Prostate gland (tissue), 2 donors: ENCODE measurements at regions not wholly inside any gene's neighbourhood (a gene's known extent, or its start where the extent isn't known, plus 50 kb on each side); places are given as distances from the start of the nearest gene placed in this dataset.

Experiments
- DNase-seq: peaks from one replicate; pipeline ENCODE4 v3.0.0-alpha.2; 2019; ENCODE audit warnings: low spot score
- H3K27ac ChIP-seq, 2 donors: fragments of 200-600 bp; sonication (generic); 2 replicates each; pipeline ENCODE4 v1.5.1; 2017 to 2019
- H3K27me3 ChIP-seq: fragments of 200-600 bp; sonication (generic); replicated peaks from 2 replicates; pipeline ENCODE4 v1.5.1; 2019; ENCODE audit not compliant: insufficient read depth
- H3K36me3 ChIP-seq, 2 donors: fragments of 200-600 bp; sonication (generic); 1 replicate in 1 of 2; 2 replicates in 1 of 2; pipeline versions ENCODE4 v1.5.1 to v1.8.1; 2017 to 2019
- H3K4me1 ChIP-seq: fragments of 200-600 bp; sonication (generic); replicated peaks from 2 replicates; pipeline ENCODE4 v1.5.1; 2019
- H3K4me3 ChIP-seq, 2 donors: fragments of 200-600 bp; sonication (generic); 2 replicates each; pipeline ENCODE4 v1.5.1; 2017 to 2019
- H3K9me3 ChIP-seq: fragments of 200-600 bp; sonication (generic); 2 replicates; pipeline ENCODE4 v1.5.1; 2017
- CTCF ChIP-seq, 4 experiments: fragments of 200-600 bp in 2 of 4; fragments of 450-650 bp in 2 of 4; sonication (generic) in 2 of 4; IDR thresholded peaks; 1 replicate in 3 of 4; 2 replicates in 1 of 4; pipeline ENCODE4 v1.5.1; 2016 to 2019; ENCODE audit warnings: antibody characterized with exemption in 4 of 4, mild to moderate bottlenecking in 2 of 4, moderate library complexity in 2 of 4
- POLR2A ChIP-seq: fragments of 450-650 bp; IDR thresholded peaks from one replicate; pipeline ENCODE4 v1.6.1; 2016; ENCODE audit warnings: antibody characterized with exemption, mild to moderate bottlenecking
- POLR2AphosphoS5 ChIP-seq: sonication (generic); formaldehyde crosslinking; IDR thresholded peaks from one replicate; pipeline ENCODE4 v1.6.1; 2017; ENCODE audit warnings: antibody characterized with exemption
- WGBS: methylation state at CpG from one replicate; pipeline ENCODE4 v1.1.5; 2018; 5-methylcytosine and 5-hydroxymethylcytosine counted together
- intact Hi-C: fragments of 100-400 bp; cut with DNase I; formaldehyde crosslinking; loops from one replicate; pipeline ENCODE4 v1.14.2; 2022

- WGBS: 72% methylated on average over 6 of the region's 6 CpGs
- Histone ChIP-seq H3K9me3 (no peaks in the 10 kb centered on the region), H3K4me3 (no peak overlapping the region), H3K36me3 (no peaks in the 10 kb centered on the region), H3K27me3 (peaks cover 8% of the 10 kb centered on the region), H3K4me1 (no peaks in the 10 kb centered on the region), H3K27ac (no peak overlapping the region)
- TF ChIP-seq POLR2A (no peak), POLR2AphosphoS5 (no peak), CTCF (IDR thresholded peaks at IDR 0.05) (no peak)
- DNase-seq: no peak
- intact Hi-C loops: no loop called here
Measured at GRCh38 chr3:44003801-44004200, 237.9 kb upstream of the TOPAZ1 start.

GRCh38 chr3:44011680-44012079, 230.0 kb upstream of the TOPAZ1 start:
- Histone ChIP-seq H3K4me1 (no peaks in the 10 kb centered on the region), H3K36me3 (no peaks in the 10 kb centered on the region), H3K27me3 (no peaks in the 10 kb centered on the region), H3K27ac (no peak overlapping the region), H3K4me3 (no peak overlapping the region), H3K9me3 (no peaks in the 10 kb centered on the region)
- no peak for DNase-seq
- WGBS: 96% methylated on average over 10 of the region's 10 CpGs
- intact Hi-C loops: no loop called here
- no peak for TF ChIP-seq POLR2AphosphoS5
- no peak for TF ChIP-seq CTCF (IDR thresholded peaks at IDR 0.05)
- no peak for TF ChIP-seq POLR2A

GRCh38 chr3:44012160-44012899, 229.4 kb upstream of the TOPAZ1 start:
- Histone ChIP-seq H3K36me3 (no peaks in the 10 kb centered on the region), H3K9me3 (no peaks in the 10 kb centered on the region), H3K4me3 (no peak overlapping the region), H3K27ac (no peak overlapping the region), H3K27me3 (no peaks in the 10 kb centered on the region), H3K4me1 (no peaks in the 10 kb centered on the region)
- TF ChIP-seq CTCF (IDR thresholded peaks at IDR 0.05) (no peak), POLR2AphosphoS5 (no peak), POLR2A (no peak)
- intact Hi-C loops: no loop called here
- 87% methylated on average over 13 of the region's 13 CpGs for WGBS
- DNase-seq: no peak

- Histone ChIP-seq H3K4me3 (no peak overlapping the region), H3K27me3 (no peaks in the 10 kb centered on the region), H3K36me3 (no peaks in the 10 kb centered on the region), H3K9me3 (no peaks in the 10 kb centered on the region), H3K27ac (no peak overlapping the region), H3K4me1 (no peaks in the 10 kb centered on the region)
- no peak for TF ChIP-seq POLR2A
- no peak for DNase-seq
- intact Hi-C loops: no loop called here
- WGBS: 78% methylated on average over 11 of the region's 11 CpGs
Measured at GRCh38 chr3:44013967-44014366, 227.7 kb upstream of the TOPAZ1 start.

- no peak for TF ChIP-seq POLR2A
- no peak for TF ChIP-seq CTCF (IDR thresholded peaks at IDR 0.05)
- TF ChIP-seq POLR2AphosphoS5: no peak
- Histone ChIP-seq H3K36me3 (no peaks in the 10 kb centered on the region), H3K4me1 (no peaks in the 10 kb centered on the region), H3K27me3 (no peaks in the 10 kb centered on the region), H3K4me3 (no peak overlapping the region), H3K9me3 (no peaks in the 10 kb centered on the region), H3K27ac (no peak overlapping the region)
- intact Hi-C loops: no loop called here
- DNase-seq: no peak
- WGBS: 84% methylated on average over 3 of the region's 3 CpGs
Measured at GRCh38 chr3:44015170-44015569, 226.5 kb upstream of the TOPAZ1 start.
